ENCODE measurements at regions not wholly inside any gene's neighbourhood (a gene's known extent, or its start where the extent isn't known, plus 50 kb on each side); places are given as distances from the start of the nearest gene placed in this dataset.

- Histone ChIP-seq H4K20me1 (ENCODE audit: control insufficient read depth, extremely low read depth, insufficient read depth, low read length) (no peaks in the 10 kb centered on the region), H3K4me2 (ENCODE audit: control insufficient read depth, extremely low read depth, insufficient read depth, low read depth, low read length) (no peak overlapping the region), H3K9ac (ENCODE audit: control insufficient read depth, extremely low read depth, insufficient read depth, low read length) (no peak overlapping the region), H3K79me2 (ENCODE audit: control insufficient read depth, insufficient read depth, low read length) (no peaks in the 10 kb centered on the region), H3K4me3 (ENCODE audit: control insufficient read depth in 2 of 3, extremely low read depth in 1 of 3, insufficient read depth in 2 of 3, low read depth in 1 of 3, low read length in 3 of 3) (no peak overlapping the region), H3K27ac (ENCODE audit: control insufficient read depth, insufficient read depth, low read length) (no peak overlapping the region), H3K9me3 (ENCODE audit: control insufficient read depth, low read depth, low read length) (no peaks in the 10 kb centered on the region), H3K27me3 (ENCODE audit: control insufficient read depth, extremely low read depth, insufficient read depth, low read length) (no peaks in the 10 kb centered on the region), H2AFZ (ENCODE audit: control insufficient read depth, low read length) (no peak overlapping the region), H3K36me3 (ENCODE audit: control insufficient read depth in 2 of 2, extremely low read depth in 1 of 2, insufficient read depth in 2 of 2, low read length in 2 of 2) (no peaks in the 10 kb centered on the region), H3K9me1 (ENCODE audit: control insufficient read depth, extremely low read depth, insufficient read depth, low read length) (no peaks in the 10 kb centered on the region), H3K4me1 (ENCODE audit: control insufficient read depth, extremely low read depth, insufficient read depth, low read length) (no peaks in the 10 kb centered on the region)
- FAIRE-seq (no peak), DNase-seq (ENCODE audit: low read depth, low spot score) (no peak)
- TF ChIP-seq CTCF (optimal IDR thresholded peaks at IDR 0.05 in 1 of 3, IDR thresholded peaks at IDR 0.05 in 1 of 3, conservative IDR thresholded peaks at IDR 0.05 in 1 of 3; ENCODE audit: extremely low read depth in 1 of 3, insufficient read depth in 2 of 3, low read length in 3 of 3), result no peak
- no peak for TF ChIP-seq EZH2 (IDR thresholded peaks at IDR 0.05; ENCODE audit: low read length)
- dilution Hi-C loops (cut with MboI; ENCODE audit: extremely low pct_ligation_motif_present, low sequenced_read_pairs), result no loop called here
Observed at GRCh38 chr12:108009442-108010070, 119.5 kb upstream of the WSCD2 start.

GRCh38 chr12:108016022-108016564, 113.0 kb upstream of the WSCD2 start:
- H3K4me1 ChIP-seq (ENCODE audit: control insufficient read depth, extremely low read depth, insufficient read depth, low read length), result no peaks in the 10 kb centered on the region
- no peak for FAIRE-seq

More at GRCh38 chr12:108016022-108016564, 113.0 kb upstream of the WSCD2 start:
- no peaks in the 10 kb centered on the region for H3K36me3 ChIP-seq (ENCODE audit: control insufficient read depth in 2 of 2, extremely low read depth in 1 of 2, insufficient read depth in 2 of 2, low read length in 2 of 2)
- dilution Hi-C loops (cut with MboI; ENCODE audit: extremely low pct_ligation_motif_present, low sequenced_read_pairs), result no loop called here
- no peak overlapping the region for H3K27ac ChIP-seq (ENCODE audit: control insufficient read depth, insufficient read depth, low read length)
- no peaks in the 10 kb centered on the region for H3K9me1 ChIP-seq (ENCODE audit: control insufficient read depth, extremely low read depth, insufficient read depth, low read length)
- H3K9ac ChIP-seq (ENCODE audit: control insufficient read depth, extremely low read depth, insufficient read depth, low read length), result no peak overlapping the region
- H3K27me3 ChIP-seq (ENCODE audit: control insufficient read depth, extremely low read depth, insufficient read depth, low read length), result no peaks in the 10 kb centered on the region
- H2AFZ ChIP-seq (ENCODE audit: control insufficient read depth, low read length), result no peak overlapping the region
- H3K9me3 ChIP-seq (ENCODE audit: control insufficient read depth, low read depth, low read length), result no peaks in the 10 kb centered on the region
- H3K79me2 ChIP-seq (ENCODE audit: control insufficient read depth, insufficient read depth, low read length), result no peaks in the 10 kb centered on the region
- H3K4me2 ChIP-seq (ENCODE audit: control insufficient read depth, extremely low read depth, insufficient read depth, low read depth, low read length), result no peak overlapping the region
- DNase-seq (ENCODE audit: low read depth, low spot score), result no peak
- no peaks in the 10 kb centered on the region for H4K20me1 ChIP-seq (ENCODE audit: control insufficient read depth, extremely low read depth, insufficient read depth, low read length)
- no peak overlapping the region for H3K4me3 ChIP-seq (ENCODE audit: control insufficient read depth in 2 of 3, extremely low read depth in 1 of 3, insufficient read depth in 2 of 3, low read depth in 1 of 3, low read length in 3 of 3)
- no peak for TF ChIP-seq EZH2 (IDR thresholded peaks at IDR 0.05; ENCODE audit: low read length)
- TF ChIP-seq CTCF (optimal IDR thresholded peaks at IDR 0.05 in 1 of 3, IDR thresholded peaks at IDR 0.05 in 1 of 3, conservative IDR thresholded peaks at IDR 0.05 in 1 of 3; ENCODE audit: extremely low read depth in 1 of 3, insufficient read depth in 2 of 3, low read length in 3 of 3), result no peak
